Renal pelvis (tissue), 1 donor: ENCODE measurements at regions not wholly inside any gene's neighbourhood (a gene's known extent, or its start where the extent isn't known, plus 50 kb on each side); places are given as distances from the start of the nearest gene placed in this dataset.
A peak's percentile ranks its signal among the peaks of the same experiment; 100 is the strongest.

Source experiments
- DNase-seq: peaks from one replicate; pipeline ENCODE4 v3.0.0-alpha.2; 2013

GRCh38 chr14:101328412-101329028 lies 232.8 kb upstream of the DIO3 start:
- peak; percentile 12 for DNase-seq

- DNase-seq = no peak
Measured at GRCh38 chr14:101330416-101331140, 230.7 kb upstream of the DIO3 start.

- DNase-seq = no peak
Measured at GRCh38 chr14:101331141-101331525, 230.2 kb upstream of the DIO3 start.

- no peak for DNase-seq
Measured at GRCh38 chr14:101331661-101332169, 229.6 kb upstream of the DIO3 start.

GRCh38 chr14:101332281-101332680 lies 229.0 kb upstream of the DIO3 start:
- no peak for DNase-seq

- DNase-seq = no peak
Measured at GRCh38 chr14:101333335-101334280, 227.7 kb upstream of the DIO3 start.

- no peak for DNase-seq
Measured at GRCh38 chr14:101334656-101335055, 226.6 kb upstream of the DIO3 start.

- no peak for DNase-seq
Measured at GRCh38 chr14:101335061-101335661, 226.1 kb upstream of the DIO3 start.

GRCh38 chr14:101336183-101336582 lies 225.1 kb upstream of the DIO3 start:
- no peak for DNase-seq

GRCh38 chr14:101337053-101337452 lies 224.2 kb upstream of the DIO3 start:
- no peak for DNase-seq

- no peak for DNase-seq
Measured at GRCh38 chr14:101340556-101340955, 220.7 kb upstream of the DIO3 start.

- DNase-seq = no peak
Measured at GRCh38 chr14:101347893-101348777, 213.2 kb upstream of the DIO3 start.

GRCh38 chr14:101349108-101349507 lies 212.2 kb upstream of the DIO3 start:
- DNase-seq = no peak

GRCh38 chr14:101350021-101350420 lies 211.3 kb upstream of the DIO3 start:
- no peak for DNase-seq

GRCh38 chr14:101350691-101351090 lies 210.6 kb upstream of the DIO3 start:
- DNase-seq = no peak

GRCh38 chr14:101351146-101351545 lies 210.1 kb upstream of the DIO3 start:
- no peak for DNase-seq

- DNase-seq = no peak
Measured at GRCh38 chr14:101351769-101352168, 209.5 kb upstream of the DIO3 start.

- DNase-seq = no peak
Measured at GRCh38 chr14:101352567-101352966, 208.7 kb upstream of the DIO3 start.

GRCh38 chr14:101353422-101353821 lies 207.9 kb upstream of the DIO3 start:
- no peak for DNase-seq

GRCh38 chr14:101354726-101355125 lies 206.6 kb upstream of the DIO3 start:
- no peak for DNase-seq

- DNase-seq = no peak
Measured at GRCh38 chr14:101355284-101355683, 206.0 kb upstream of the DIO3 start.
